Stimulated activated naive B cell treated with anti-CD40 and anti-IgM and Interleukin-4, amounts not matched to agents 10 μg/mL and 1 μg/mL and 100 μg/mL, for 72 hours (primary cell): ENCODE measurements at regions not wholly inside any gene's neighbourhood (a gene's known extent, or its start where the extent isn't known, plus 50 kb on each side); places are given as distances from the start of the nearest gene placed in this dataset.

Source experiments
- ATAC-seq, 2 donors: fragments of 150-1000 bp; cut with Tn5 transposase; replicated peaks; 2 replicates each; pipeline ENCODE4 v1.10.0; 2021; ENCODE audit warnings: moderate library complexity in 1 of 2
- DNase-seq: peaks from one replicate; pipeline ENCODE4 v3.0.0; 2021
- H3K27ac Mint-ChIP-seq: one replicate; pipeline ENCODE4 v1.8.0; 2022; ENCODE audit warnings: mild to moderate bottlenecking, mixed read lengths
- H3K27me3 Mint-ChIP-seq, 2 donors: one replicate each; pipeline ENCODE4 v1.8.0; 2022; ENCODE audit warnings: mixed read lengths in 2 of 2
- H3K36me3 Mint-ChIP-seq, 2 donors: one replicate each; pipeline ENCODE4 v1.8.0; 2022; ENCODE audit warnings: mixed read lengths in 2 of 2, mild to moderate bottlenecking in 1 of 2
- H3K4me1 Mint-ChIP-seq, 2 donors: one replicate each; pipeline ENCODE4 v1.8.0; 2022; ENCODE audit warnings: mixed read lengths in 2 of 2, mild to moderate bottlenecking in 1 of 2
- H3K4me3 Mint-ChIP-seq, 2 donors: one replicate each; pipeline ENCODE4 v1.8.0; 2022; ENCODE audit warnings: mild to moderate bottlenecking in 2 of 2, mixed read lengths in 2 of 2, moderate library complexity in 1 of 2
- H3K9me3 Mint-ChIP-seq, 2 donors: one replicate each; pipeline ENCODE4 v1.8.0; 2022; ENCODE audit warnings: mixed read lengths in 2 of 2, mild to moderate bottlenecking in 1 of 2

GRCh38 chrX:39459952-39460351, 637.8 kb downstream of the BCOR start:
- DNase-seq (no peak), ATAC-seq (no peak)
- Mint-ChIP-seq H3K36me3 (no peaks in the 10 kb centered on the region), H3K4me1 (no peaks in the 10 kb centered on the region), H3K27ac (no peak overlapping the region), H3K27me3 (peaks cover 0 to 6% of the 10 kb centered on the region in 2 donors), H3K9me3 (peaks cover 0 to 2% of the 10 kb centered on the region in 2 donors), H3K4me3 (no peak overlapping the region)

GRCh38 chrX:39460499-39460898, 637.3 kb downstream of the BCOR start:
- no peaks in the 10 kb centered on the region for H3K36me3 Mint-ChIP-seq
- no peak for ATAC-seq
- H3K4me1 Mint-ChIP-seq = no peaks in the 10 kb centered on the region
- no peak for DNase-seq
- H3K27ac Mint-ChIP-seq = no peak overlapping the region
- H3K9me3 Mint-ChIP-seq = peaks cover 0 to 2% of the 10 kb centered on the region in 2 donors
- no peak overlapping the region for H3K4me3 Mint-ChIP-seq
- peaks cover 0 to 6% of the 10 kb centered on the region in 2 donors for H3K27me3 Mint-ChIP-seq

GRCh38 chrX:39462835-39463234, 634.9 kb downstream of the BCOR start:
- H3K27ac Mint-ChIP-seq = no peak overlapping the region
- H3K4me1 Mint-ChIP-seq = no peaks in the 10 kb centered on the region
- no peaks in the 10 kb centered on the region for H3K36me3 Mint-ChIP-seq
- peaks cover 0 to 6% of the 10 kb centered on the region in 2 donors for H3K27me3 Mint-ChIP-seq
- H3K9me3 Mint-ChIP-seq = no peaks in the 10 kb centered on the region
- DNase-seq (no peak), ATAC-seq (no peak)
- H3K4me3 Mint-ChIP-seq = no peak overlapping the region

GRCh38 chrX:39464253-39464652, 633.5 kb downstream of the BCOR start:
- no peak overlapping the region for H3K27ac Mint-ChIP-seq
- H3K9me3 Mint-ChIP-seq = no peaks in the 10 kb centered on the region
- no peak overlapping the region for H3K4me3 Mint-ChIP-seq
- peaks cover 0 to 6% of the 10 kb centered on the region in 2 donors for H3K27me3 Mint-ChIP-seq
- H3K36me3 Mint-ChIP-seq = no peaks in the 10 kb centered on the region
- DNase-seq (no peak), ATAC-seq (no peak)
- H3K4me1 Mint-ChIP-seq = no peaks in the 10 kb centered on the region

- DNase-seq (no peak), ATAC-seq (no peak)
- Mint-ChIP-seq H3K36me3 (no peaks in the 10 kb centered on the region), H3K4me1 (no peaks in the 10 kb centered on the region), H3K9me3 (no peaks in the 10 kb centered on the region), H3K4me3 (no peak overlapping the region), H3K27me3 (peaks cover 0 to 7% of the 10 kb centered on the region in 2 donors), H3K27ac (no peak overlapping the region)
Measured at GRCh38 chrX:39465467-39465866, 632.3 kb downstream of the BCOR start.

- no peaks in the 10 kb centered on the region for H3K9me3 Mint-ChIP-seq
- no peaks in the 10 kb centered on the region for H3K36me3 Mint-ChIP-seq
- no peaks in the 10 kb centered on the region for H3K4me1 Mint-ChIP-seq
- DNase-seq (no peak), ATAC-seq (no peak)
- H3K27ac Mint-ChIP-seq = no peak overlapping the region
- H3K4me3 Mint-ChIP-seq = no peak overlapping the region
- H3K27me3 Mint-ChIP-seq = peaks cover 0 to 10% of the 10 kb centered on the region in 2 donors
Measured at GRCh38 chrX:39465906-39466305, 631.9 kb downstream of the BCOR start.

- H3K27ac Mint-ChIP-seq = no peak overlapping the region
- H3K36me3 Mint-ChIP-seq = no peaks in the 10 kb centered on the region
- DNase-seq (no peak), ATAC-seq (no peak)
- no peak overlapping the region for H3K4me3 Mint-ChIP-seq
- H3K27me3 Mint-ChIP-seq = peaks cover 0 to 14% of the 10 kb centered on the region in 2 donors
- no peaks in the 10 kb centered on the region for H3K4me1 Mint-ChIP-seq
- H3K9me3 Mint-ChIP-seq = no peaks in the 10 kb centered on the region
Measured at GRCh38 chrX:39469126-39469525, 628.6 kb downstream of the BCOR start.

GRCh38 chrX:39470588-39471407, 627.0 kb downstream of the BCOR start:
- no peak overlapping the region for H3K27ac Mint-ChIP-seq
- ATAC-seq = no peak
- H3K36me3 Mint-ChIP-seq = no peaks in the 10 kb centered on the region
- no peaks in the 10 kb centered on the region for H3K9me3 Mint-ChIP-seq
- H3K4me1 Mint-ChIP-seq = peaks cover 1 to 13% of the 10 kb centered on the region in 2 donors
- no peak for DNase-seq
- peaks cover 0 to 8% of the 10 kb centered on the region in 2 donors for H3K27me3 Mint-ChIP-seq
- H3K4me3 Mint-ChIP-seq = no peak overlapping the region

GRCh38 chrX:39472161-39472560, 625.6 kb downstream of the BCOR start:
- Mint-ChIP-seq H3K36me3 (no peaks in the 10 kb centered on the region), H3K27me3 (peaks cover 0 to 14% of the 10 kb centered on the region in 2 donors), H3K4me3 (no peak overlapping the region), H3K4me1 (peaks cover 4 to 21% of the 10 kb centered on the region in 2 donors), H3K27ac (no peak overlapping the region), H3K9me3 (no peaks in the 10 kb centered on the region)
- DNase-seq (no peak), ATAC-seq (no peak)

- no peak for DNase-seq
- H3K36me3 Mint-ChIP-seq = no peaks in the 10 kb centered on the region
- H3K27me3 Mint-ChIP-seq = peaks cover 0 to 17% of the 10 kb centered on the region in 2 donors
- H3K4me3 Mint-ChIP-seq = no peak overlapping the region
- no peak overlapping the region for H3K27ac Mint-ChIP-seq
- H3K4me1 Mint-ChIP-seq = peaks cover 7 to 32% of the 10 kb centered on the region in 2 donors
- ATAC-seq = no peak
- H3K9me3 Mint-ChIP-seq = no peaks in the 10 kb centered on the region
Measured at GRCh38 chrX:39473812-39474211, 623.9 kb downstream of the BCOR start.

- Mint-ChIP-seq H3K4me1 (peaks cover 7 to 32% of the 10 kb centered on the region in 2 donors), H3K36me3 (no peaks in the 10 kb centered on the region), H3K4me3 (no peak overlapping the region), H3K27ac (no peak overlapping the region), H3K27me3 (peaks cover 0 to 17% of the 10 kb centered on the region in 2 donors), H3K9me3 (no peaks in the 10 kb centered on the region)
- ATAC-seq (no peak), DNase-seq (no peak)
Measured at GRCh38 chrX:39475372-39475771, 622.4 kb downstream of the BCOR start.

- no peaks in the 10 kb centered on the region for H3K9me3 Mint-ChIP-seq
- DNase-seq (no peak), ATAC-seq (no peak)
- peaks cover 0 to 13% of the 10 kb centered on the region in 2 donors for H3K27me3 Mint-ChIP-seq
- no peak overlapping the region for H3K27ac Mint-ChIP-seq
- H3K4me1 Mint-ChIP-seq = peaks cover 7 to 32% of the 10 kb centered on the region in 2 donors
- no peaks in the 10 kb centered on the region for H3K36me3 Mint-ChIP-seq
- H3K4me3 Mint-ChIP-seq = no peak overlapping the region
Measured at GRCh38 chrX:39476604-39477021, 621.1 kb downstream of the BCOR start.

GRCh38 chrX:39477031-39477761, 620.6 kb downstream of the BCOR start:
- Mint-ChIP-seq H3K36me3 (no peaks in the 10 kb centered on the region), H3K4me3 (no peak overlapping the region), H3K9me3 (no peaks in the 10 kb centered on the region), H3K4me1 (peaks cover 7 to 32% of the 10 kb centered on the region in 2 donors), H3K27ac (no peak overlapping the region), H3K27me3 (peaks cover 0 to 13% of the 10 kb centered on the region in 2 donors)
- peak; percentile 4 to 16 for ATAC-seq
- DNase-seq = no peak

- DNase-seq (no peak), ATAC-seq (peak; percentile 73 to 82)
- Mint-ChIP-seq H3K4me3 (no peak overlapping the region), H3K9me3 (no peaks in the 10 kb centered on the region), H3K27ac (peak overlapping the region; percentile 37), H3K36me3 (no peaks in the 10 kb centered on the region), H3K27me3 (peaks cover 0 to 13% of the 10 kb centered on the region in 2 donors), H3K4me1 (peaks cover 7 to 32% of the 10 kb centered on the region in 2 donors)
Measured at GRCh38 chrX:39477762-39478120, 620.0 kb downstream of the BCOR start.

GRCh38 chrX:39479856-39480255, 617.9 kb downstream of the BCOR start:
- H3K27ac Mint-ChIP-seq = no peak overlapping the region
- no peak for DNase-seq

More at GRCh38 chrX:39479856-39480255, 617.9 kb downstream of the BCOR start:
- peaks cover 0 to 6% of the 10 kb centered on the region in 2 donors for H3K9me3 Mint-ChIP-seq
- H3K36me3 Mint-ChIP-seq = no peaks in the 10 kb centered on the region
- H3K27me3 Mint-ChIP-seq = peaks cover 0 to 9% of the 10 kb centered on the region in 2 donors
- H3K4me1 Mint-ChIP-seq = peaks cover 11 to 37% of the 10 kb centered on the region in 2 donors
- no peak overlapping the region for H3K4me3 Mint-ChIP-seq
- no peak for ATAC-seq
